ENCODE measurements at regions not wholly inside any gene's neighbourhood (a gene's known extent, or its start where the extent isn't known, plus 50 kb on each side); places are given as distances from the start of the nearest gene placed in this dataset.
"Not testable (repeated sequence)": the region's sequence is repeated elsewhere in the genome, so short reads cannot be mapped to it uniquely, and the experiment has no call there.

DNA sequence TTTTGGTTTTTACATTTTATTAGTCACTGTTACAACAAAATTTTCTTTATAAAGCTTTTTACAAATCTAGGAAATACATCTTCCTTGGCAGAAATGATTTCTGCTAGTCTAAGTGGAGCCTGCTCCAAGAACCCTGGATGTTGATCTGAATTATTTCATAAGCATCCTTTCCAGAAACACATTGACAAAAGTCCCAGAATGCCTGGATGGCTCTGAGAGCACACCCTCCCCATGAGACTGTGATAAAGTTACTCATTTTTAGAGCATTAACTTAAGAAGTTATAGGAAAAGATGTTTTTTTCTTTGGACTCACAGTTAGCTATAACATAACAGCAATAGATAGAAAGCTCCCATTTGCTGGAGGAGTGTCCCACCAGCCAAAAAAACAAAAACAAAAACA lies 559.6 kb upstream of the SPRY2 start:
- no peak overlapping the region for H3K4me3 Mint-ChIP-seq
- ATAC-seq (replicated peaks), result no peak
- no peak overlapping the region for H3K27ac Mint-ChIP-seq
- H3K27me3 Mint-ChIP-seq, result no peaks in the 10 kb centered on the region
- no peaks in the 10 kb centered on the region for H3K36me3 Mint-ChIP-seq (ENCODE audit: low read depth)
- peaks cover 13% of the 10 kb centered on the region for H3K9me3 Mint-ChIP-seq
- no peaks in the 10 kb centered on the region for H3K4me1 Mint-ChIP-seq

DNA sequence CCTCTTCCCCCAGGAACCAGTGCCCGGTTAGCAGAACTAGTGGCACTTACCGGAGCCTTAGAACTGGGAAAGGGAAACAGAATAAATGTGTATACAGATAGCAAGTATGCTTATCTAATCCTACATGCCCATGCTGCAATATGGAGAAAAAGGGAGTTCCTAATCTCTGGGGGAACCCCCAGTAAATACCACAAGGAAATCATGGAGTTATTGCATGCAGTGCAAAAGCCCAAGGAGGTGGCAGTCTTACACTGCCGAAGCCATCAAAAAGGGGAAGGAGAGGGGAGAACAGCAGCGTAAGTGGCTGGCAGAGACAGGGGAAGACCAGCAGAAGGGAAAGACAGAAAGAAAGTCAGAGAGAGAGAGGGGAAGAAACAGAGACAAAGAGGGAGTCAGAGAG lies 556.7 kb upstream of the SPRY2 start:
- peaks cover 13% of the 10 kb centered on the region for H3K9me3 Mint-ChIP-seq
- ATAC-seq (replicated peaks); H3K4me1 Mint-ChIP-seq; H3K27ac Mint-ChIP-seq; H3K4me3 Mint-ChIP-seq; H3K27me3 Mint-ChIP-seq; H3K36me3 Mint-ChIP-seq (ENCODE audit: low read depth): not testable (repeated sequence)

DNA sequence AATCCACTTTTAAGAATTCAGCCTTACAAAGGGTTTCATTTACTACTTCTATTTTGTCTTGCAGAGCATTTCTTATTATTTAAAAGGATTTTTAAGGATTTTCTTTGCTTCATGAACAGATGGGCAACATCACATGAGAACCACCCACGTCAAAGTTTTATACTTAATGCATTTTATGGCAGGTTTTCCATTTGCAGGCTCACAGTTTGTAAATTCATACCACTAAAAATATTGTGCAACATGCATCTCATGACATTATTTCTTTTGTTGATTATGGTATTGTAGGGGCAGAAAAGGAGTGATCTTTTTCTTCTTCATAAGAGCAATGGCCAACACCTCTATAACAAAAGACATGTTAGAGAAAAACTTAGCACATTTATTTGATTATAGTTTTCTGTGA lies 554.0 kb upstream of the SPRY2 start:
- H3K27ac Mint-ChIP-seq, result no peak overlapping the region
- no peak for ATAC-seq (replicated peaks)
- H3K4me3 Mint-ChIP-seq, result no peak overlapping the region
- no peaks in the 10 kb centered on the region for H3K27me3 Mint-ChIP-seq
- H3K36me3 Mint-ChIP-seq (ENCODE audit: low read depth), result no peaks in the 10 kb centered on the region
- peaks cover 16% of the 10 kb centered on the region for H3K9me3 Mint-ChIP-seq
- no peaks in the 10 kb centered on the region for H3K4me1 Mint-ChIP-seq

DNA sequence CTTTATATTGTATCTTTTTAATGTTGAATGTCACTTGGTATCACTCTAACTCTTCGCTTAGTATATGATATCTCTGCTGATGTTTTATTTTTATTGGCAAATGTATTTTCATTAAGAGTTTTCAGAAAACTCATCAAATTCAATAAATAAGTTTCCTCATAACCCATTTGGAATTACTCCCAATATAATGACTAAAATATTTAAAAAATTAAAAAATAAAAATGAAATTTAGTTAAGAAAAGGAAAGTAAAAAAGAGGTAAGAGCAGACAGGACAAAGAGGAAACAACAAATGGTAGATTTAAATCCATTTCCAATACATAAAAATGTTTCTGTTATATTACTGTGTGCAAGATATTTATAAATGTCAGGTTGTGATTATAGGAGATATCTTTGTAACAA lies 548.9 kb upstream of the SPRY2 start:
- Mint-ChIP-seq H3K4me1 (no peaks in the 10 kb centered on the region), H3K9me3 (peaks cover 8% of the 10 kb centered on the region), H3K27me3 (no peaks in the 10 kb centered on the region), H3K27ac (no peak overlapping the region), H3K36me3 (ENCODE audit: low read depth) (no peaks in the 10 kb centered on the region), H3K4me3 (no peak overlapping the region)
- no peak for ATAC-seq (replicated peaks)

DNA sequence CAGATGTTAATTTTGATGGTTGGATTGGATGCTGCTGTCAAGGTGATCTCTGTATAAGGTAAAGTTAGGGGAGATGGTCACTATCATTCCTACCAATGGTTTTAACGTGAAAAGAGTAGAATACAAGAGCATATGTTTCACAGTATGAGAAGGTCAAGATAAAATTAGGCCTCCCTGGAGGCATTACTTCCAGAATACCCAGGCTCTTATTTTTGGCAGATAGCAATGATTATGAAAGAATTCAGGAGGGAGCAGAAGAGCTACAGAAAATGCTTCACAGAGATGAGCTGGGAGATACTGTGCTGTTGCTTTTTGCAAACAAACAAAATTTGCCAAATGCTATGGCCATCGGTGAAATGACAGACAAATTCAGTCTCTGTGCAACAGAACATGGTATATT lies 547.5 kb upstream of the SPRY2 start:
- no peak for ATAC-seq (replicated peaks)

DNA sequence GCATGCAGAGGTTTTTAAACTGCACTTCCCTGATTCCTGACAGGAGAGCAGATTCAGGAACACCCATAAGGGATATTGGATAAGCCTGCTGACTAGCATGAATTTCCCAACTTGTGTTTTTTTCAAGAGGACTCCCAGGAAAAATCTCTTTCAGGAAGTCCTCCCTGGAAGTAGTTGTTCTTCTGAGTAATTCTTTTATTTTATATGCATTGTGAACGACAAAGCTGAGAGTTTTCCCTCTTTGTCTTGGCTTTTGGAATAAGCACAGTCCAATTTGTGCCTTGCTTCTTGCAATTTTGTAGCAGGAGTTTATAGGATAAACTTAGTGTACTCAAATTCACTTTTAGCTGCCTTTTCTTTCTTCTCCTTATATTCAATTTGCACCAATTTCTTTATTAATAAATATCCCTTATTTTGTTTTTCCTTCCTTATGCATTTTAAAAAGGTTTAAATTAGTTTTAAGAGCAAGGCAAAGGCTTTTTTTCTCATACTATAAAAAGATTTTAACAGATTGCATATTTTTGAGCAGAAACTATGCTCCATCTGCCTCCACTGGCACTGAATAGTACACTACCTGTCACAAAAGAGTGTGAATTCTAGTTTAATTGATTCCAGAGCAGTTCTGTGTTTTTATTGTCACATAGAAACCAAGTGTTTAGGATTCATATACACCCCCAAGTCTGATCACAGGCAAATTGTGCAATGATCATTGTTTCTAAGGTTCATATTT lies 543.3 kb upstream of the SPRY2 start:
- H3K9me3 Mint-ChIP-seq, result peaks cover 10% of the 10 kb centered on the region
- no peaks in the 10 kb centered on the region for H3K36me3 Mint-ChIP-seq (ENCODE audit: low read depth)
- no peaks in the 10 kb centered on the region for H3K4me1 Mint-ChIP-seq
- no peaks in the 10 kb centered on the region for H3K27me3 Mint-ChIP-seq
- no peak for ATAC-seq (replicated peaks)
- no peak overlapping the region for H3K27ac Mint-ChIP-seq
- H3K4me3 Mint-ChIP-seq, result no peak overlapping the region

More for the DNA sequence above, 547.5 kb upstream of the SPRY2 start:
- H3K27me3 Mint-ChIP-seq, result no peaks in the 10 kb centered on the region
- no peak overlapping the region for H3K27ac Mint-ChIP-seq
- H3K4me3 Mint-ChIP-seq, result no peak overlapping the region
- H3K36me3 Mint-ChIP-seq (ENCODE audit: low read depth), result no peaks in the 10 kb centered on the region
- no peaks in the 10 kb centered on the region for H3K4me1 Mint-ChIP-seq
- H3K9me3 Mint-ChIP-seq, result peaks cover 8% of the 10 kb centered on the region

DNA sequence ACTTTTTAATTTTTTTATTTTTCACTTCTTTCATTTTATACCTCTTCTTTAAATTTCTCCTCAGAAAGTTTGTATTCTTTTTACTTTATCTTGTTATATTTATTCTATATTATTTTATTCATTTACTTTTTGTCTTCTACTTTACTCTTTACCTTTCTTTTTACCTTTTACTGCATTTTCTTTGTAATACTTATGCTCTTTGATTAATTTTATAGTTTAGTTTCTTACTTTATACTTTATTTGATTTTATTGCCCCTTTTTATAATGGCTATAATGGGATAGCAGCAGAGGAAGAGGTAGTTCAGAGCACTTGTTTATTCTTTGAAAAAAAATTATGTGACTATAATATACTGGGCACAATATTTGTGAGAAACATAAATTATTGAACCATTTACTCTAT lies 542.6 kb upstream of the SPRY2 start:
- Mint-ChIP-seq H3K27ac (no peak overlapping the region), H3K9me3 (peaks cover 10% of the 10 kb centered on the region), H3K27me3 (no peaks in the 10 kb centered on the region), H3K36me3 (ENCODE audit: low read depth) (no peaks in the 10 kb centered on the region), H3K4me1 (no peaks in the 10 kb centered on the region), H3K4me3 (no peak overlapping the region)
- no peak for ATAC-seq (replicated peaks)

DNA sequence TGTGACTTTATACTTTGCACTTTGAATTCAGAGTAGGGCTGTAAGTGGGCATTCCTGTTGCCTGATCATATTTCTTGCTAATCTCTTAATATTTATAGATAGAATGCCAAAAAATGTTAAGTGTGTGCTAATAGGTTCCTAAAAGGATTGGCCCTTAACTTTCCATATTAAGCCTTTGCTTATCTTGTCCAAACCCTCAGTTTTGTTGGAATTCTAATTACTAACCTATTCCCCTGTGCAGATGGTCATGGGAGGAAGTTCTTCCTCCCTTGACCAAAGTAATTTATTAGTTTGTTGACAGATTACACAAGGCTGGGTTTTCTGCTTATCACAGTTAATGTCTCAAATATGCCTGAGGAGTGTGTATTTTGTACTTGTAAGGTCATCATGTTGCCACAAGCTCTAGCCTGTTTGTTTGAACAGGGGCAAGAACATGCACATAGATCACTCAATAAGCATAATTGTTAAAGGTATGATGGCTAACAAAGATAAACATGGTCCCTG lies 541.1 kb upstream of the SPRY2 start:
- Mint-ChIP-seq H3K4me1 (no peaks in the 10 kb centered on the region), H3K27me3 (no peaks in the 10 kb centered on the region), H3K36me3 (ENCODE audit: low read depth) (no peaks in the 10 kb centered on the region), H3K9me3 (peaks cover 5% of the 10 kb centered on the region), H3K4me3 (no peak overlapping the region), H3K27ac (no peak overlapping the region)
- ATAC-seq (replicated peaks), result no peak

DNA sequence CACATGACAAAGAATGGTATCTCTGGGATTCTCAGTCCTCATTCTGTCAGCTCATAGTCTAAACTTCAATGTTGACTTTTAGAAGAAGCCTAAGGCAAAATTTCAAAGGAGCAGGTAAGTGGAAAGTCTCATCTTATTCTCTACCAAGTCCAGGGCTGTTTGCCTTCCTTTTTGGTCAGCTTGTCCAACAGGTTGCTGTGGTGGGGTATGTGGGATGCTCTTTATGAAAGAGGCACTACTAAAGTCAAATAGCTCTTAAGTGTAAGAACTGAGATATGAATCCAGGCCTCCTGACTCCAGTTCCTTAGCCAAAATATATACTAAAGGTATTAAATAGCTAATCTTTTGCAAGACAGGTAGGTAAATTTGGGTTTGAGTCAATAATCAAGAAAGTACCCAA lies 540.6 kb upstream of the SPRY2 start:
- no peaks in the 10 kb centered on the region for H3K4me1 Mint-ChIP-seq
- H3K27me3 Mint-ChIP-seq, result no peaks in the 10 kb centered on the region
- peaks cover 5% of the 10 kb centered on the region for H3K9me3 Mint-ChIP-seq
- no peak overlapping the region for H3K27ac Mint-ChIP-seq
- no peaks in the 10 kb centered on the region for H3K36me3 Mint-ChIP-seq (ENCODE audit: low read depth)
- no peak overlapping the region for H3K4me3 Mint-ChIP-seq
- no peak for ATAC-seq (replicated peaks)

DNA sequence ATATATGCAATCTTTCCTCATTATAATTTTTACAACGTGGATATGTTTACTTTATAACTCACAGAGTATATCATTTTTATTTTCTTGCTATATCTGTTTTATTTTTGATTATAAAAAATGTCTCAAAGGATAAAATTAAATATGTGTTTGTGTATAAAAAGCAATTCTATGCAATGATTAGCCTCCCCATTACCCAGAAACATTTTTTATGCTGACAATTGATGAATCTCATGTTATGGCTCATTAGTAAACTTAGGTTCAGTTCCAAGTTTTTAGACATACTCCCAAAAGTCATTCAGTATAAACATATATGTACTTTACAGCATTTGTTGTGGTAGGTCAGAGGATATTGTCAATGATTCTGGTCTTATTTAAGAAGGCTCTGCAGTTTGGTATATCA lies 540.1 kb upstream of the SPRY2 start:
- H3K27me3 Mint-ChIP-seq, result no peaks in the 10 kb centered on the region
- peaks cover 5% of the 10 kb centered on the region for H3K9me3 Mint-ChIP-seq
- no peaks in the 10 kb centered on the region for H3K4me1 Mint-ChIP-seq
- no peak overlapping the region for H3K27ac Mint-ChIP-seq
- H3K36me3 Mint-ChIP-seq (ENCODE audit: low read depth), result no peaks in the 10 kb centered on the region
- ATAC-seq (replicated peaks), result no peak
- H3K4me3 Mint-ChIP-seq, result no peak overlapping the region

DNA sequence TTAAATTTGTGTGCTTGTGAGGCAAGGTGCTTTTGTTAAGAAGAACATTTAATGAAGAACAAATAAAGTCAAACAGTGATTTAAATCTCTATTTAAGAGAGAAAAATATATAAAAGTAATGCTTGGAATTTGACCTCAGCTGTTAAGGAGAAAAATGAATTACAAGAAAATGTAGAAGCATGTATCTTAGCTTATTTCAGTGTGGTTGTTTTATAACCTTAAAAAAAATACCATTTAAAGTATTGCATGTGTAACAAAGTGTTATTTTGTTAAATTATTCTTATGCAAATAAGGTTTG lies 537.0 kb upstream of the SPRY2 start:
- H3K27ac Mint-ChIP-seq, result no peak overlapping the region
- H3K9me3 Mint-ChIP-seq, result peaks cover 5% of the 10 kb centered on the region
- H3K4me3 Mint-ChIP-seq, result no peak overlapping the region
- ATAC-seq (replicated peaks), result no peak
- H3K36me3 Mint-ChIP-seq (ENCODE audit: low read depth), result no peaks in the 10 kb centered on the region
- no peaks in the 10 kb centered on the region for H3K27me3 Mint-ChIP-seq
- no peaks in the 10 kb centered on the region for H3K4me1 Mint-ChIP-seq

DNA sequence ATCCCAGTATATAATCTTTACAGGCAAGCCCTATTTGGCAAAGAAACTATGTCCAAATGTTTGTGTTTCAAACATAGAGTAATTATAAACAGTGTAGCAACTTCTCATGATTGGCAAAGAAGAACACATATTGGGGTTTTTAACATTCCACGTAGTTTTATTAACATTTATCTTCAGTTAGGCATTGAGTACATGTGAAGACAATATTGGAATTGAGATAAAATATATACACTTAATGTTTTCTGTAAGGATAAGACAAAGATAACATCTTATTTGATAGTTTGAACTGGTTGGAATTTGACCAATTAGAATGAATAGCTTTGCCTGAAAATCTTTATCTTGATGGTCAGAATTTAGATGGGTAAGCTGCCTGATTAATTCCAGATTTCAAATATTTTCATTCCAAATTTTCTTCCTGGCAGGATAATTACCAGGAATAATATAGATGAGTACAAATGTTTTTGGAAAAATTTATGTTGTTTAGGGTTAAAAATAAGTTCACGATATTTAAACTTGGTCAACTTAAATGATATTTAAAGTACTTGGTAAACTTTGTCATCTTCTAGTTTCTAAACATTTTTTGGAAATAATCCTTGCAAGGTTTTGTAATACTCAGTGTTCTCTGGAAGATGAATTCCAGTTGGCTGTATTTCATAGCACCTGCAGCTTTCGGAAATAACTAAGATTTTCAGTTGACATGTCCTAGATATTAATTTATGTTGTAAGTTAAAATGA lies 536.5 kb upstream of the SPRY2 start:
- no peaks in the 10 kb centered on the region for H3K4me1 Mint-ChIP-seq
- no peaks in the 10 kb centered on the region for H3K27me3 Mint-ChIP-seq
- no peak for ATAC-seq (replicated peaks)
- no peak overlapping the region for H3K27ac Mint-ChIP-seq
- H3K4me3 Mint-ChIP-seq, result no peak overlapping the region
- peaks cover 5% of the 10 kb centered on the region for H3K9me3 Mint-ChIP-seq
- H3K36me3 Mint-ChIP-seq (ENCODE audit: low read depth), result no peaks in the 10 kb centered on the region

DNA sequence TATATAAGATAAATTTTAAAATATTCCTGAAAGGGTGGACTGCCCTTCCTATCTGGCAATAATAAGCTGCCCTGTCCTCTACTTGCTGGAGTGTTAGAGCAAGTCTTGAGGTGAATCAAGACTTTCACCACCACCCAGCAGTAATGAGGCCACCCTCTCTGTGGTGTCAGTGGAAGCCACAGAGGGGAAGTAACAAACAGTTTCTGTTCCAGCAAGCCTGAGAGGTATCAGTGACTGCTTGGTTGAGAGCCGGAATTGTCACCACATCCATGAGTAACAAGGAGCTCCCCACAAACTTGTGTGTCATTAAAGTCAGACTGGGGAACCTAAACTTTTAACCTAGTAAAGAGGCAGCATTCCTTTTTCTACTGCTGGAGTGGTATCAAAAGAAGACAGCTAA lies 532.7 kb upstream of the SPRY2 start:
- Mint-ChIP-seq H3K27ac (no peak overlapping the region), H3K36me3 (ENCODE audit: low read depth) (no peaks in the 10 kb centered on the region), H3K4me1 (no peaks in the 10 kb centered on the region), H3K9me3 (peaks cover 7% of the 10 kb centered on the region), H3K4me3 (no peak overlapping the region), H3K27me3 (no peaks in the 10 kb centered on the region)
- ATAC-seq (replicated peaks), result no peak

DNA sequence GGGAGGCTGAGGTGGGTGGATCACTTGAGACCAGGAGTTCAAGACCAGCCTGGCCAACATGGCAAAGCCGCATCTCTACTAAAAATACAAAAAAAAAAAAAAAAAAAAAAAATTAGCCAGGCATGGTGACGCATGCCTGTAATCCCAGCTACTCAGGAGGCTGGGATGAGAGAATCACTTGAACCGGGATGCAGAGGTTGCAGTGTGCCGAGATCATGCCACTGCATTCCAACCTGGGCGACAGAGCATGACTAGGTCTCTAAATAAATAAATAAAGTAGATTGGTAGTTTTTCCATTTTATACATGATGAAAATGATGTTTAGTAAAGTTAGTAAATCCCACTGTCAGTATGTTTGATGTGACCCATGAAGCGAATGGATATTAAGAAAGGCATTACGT lies 531.0 kb upstream of the SPRY2 start:
- H3K9me3 Mint-ChIP-seq, result peaks cover 16% of the 10 kb centered on the region
- H3K36me3 Mint-ChIP-seq (ENCODE audit: low read depth); H3K4me3 Mint-ChIP-seq; ATAC-seq (replicated peaks); H3K4me1 Mint-ChIP-seq; H3K27ac Mint-ChIP-seq; H3K27me3 Mint-ChIP-seq: not testable (repeated sequence)

DNA sequence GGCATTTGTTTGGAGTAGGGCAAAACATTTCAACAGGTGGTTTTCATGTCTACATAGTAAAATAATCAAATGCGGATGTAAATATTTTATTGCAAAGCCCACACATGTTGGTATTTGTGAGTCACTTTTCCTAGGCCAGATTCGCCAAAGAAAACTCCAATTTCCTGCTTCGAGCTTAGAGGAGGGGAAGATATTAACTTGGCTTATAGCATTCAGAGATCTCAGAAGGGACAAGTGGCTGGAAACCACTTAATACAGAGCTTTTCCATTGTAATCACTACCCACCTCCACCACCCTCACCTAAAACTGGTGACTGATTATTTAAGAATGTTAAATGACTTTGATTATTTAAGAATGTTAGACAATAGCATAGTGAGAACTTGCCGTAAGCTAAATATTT lies 530.6 kb upstream of the SPRY2 start:
- Mint-ChIP-seq H3K27me3 (no peaks in the 10 kb centered on the region), H3K4me1 (no peaks in the 10 kb centered on the region), H3K36me3 (ENCODE audit: low read depth) (no peaks in the 10 kb centered on the region), H3K9me3 (peaks cover 16% of the 10 kb centered on the region), H3K4me3 (no peak overlapping the region), H3K27ac (no peak overlapping the region)
- no peak for ATAC-seq (replicated peaks)

Measured in activated T-helper 17 cell treated with anti-CD3 and anti-CD28 coated beads, Interleukin-2, amount 50 U/mL, for 72 hours (primary cell).